Liver (tissue), 8 donors: ENCODE measurements at regions not wholly inside any gene's neighbourhood (a gene's known extent, or its start where the extent isn't known, plus 50 kb on each side); places are given as distances from the start of the nearest gene placed in this dataset.

Experiments
- DNase-seq: peaks from one replicate; pipeline ENCODE4 v3.0.0-alpha.2; 2017; ENCODE audit warnings: low spot score
- H3K27ac ChIP-seq, 2 donors: one replicate each; pipeline ENCODE4 v1.7.0; 2013; ENCODE audit warnings: inconsistent platforms in 2 of 2, low read length in 2 of 2, control low read depth in 1 of 2, low read depth in 1 of 2, mild to moderate bottlenecking in 1 of 2
- H3K27me3 ChIP-seq, 4 donors: one replicate each; pipeline versions ENCODE4 v1.6.1 to v1.7.0; 2013; ENCODE audit warnings: low read length in 3 of 4, inconsistent platforms in 1 of 4, mild to moderate bottlenecking in 1 of 4, moderate library complexity in 1 of 4; ENCODE audit not compliant: control insufficient read depth in 4 of 4, insufficient read depth in 4 of 4
- H3K36me3 ChIP-seq, 4 donors: one replicate each; pipeline versions ENCODE4 v1.6.1 to v1.7.0; 2013; ENCODE audit warnings: low read length in 3 of 4, mild to moderate bottlenecking in 3 of 4, low read depth in 1 of 4, moderate library complexity in 1 of 4; ENCODE audit not compliant: control insufficient read depth in 4 of 4, insufficient read depth in 3 of 4
- H3K4me1 ChIP-seq, 4 donors: one replicate each; pipeline versions ENCODE4 v1.6.1 to v1.7.0; 2013; ENCODE audit warnings: low read length in 3 of 4, mild to moderate bottlenecking in 3 of 4, moderate library complexity in 1 of 4; ENCODE audit not compliant: control insufficient read depth in 4 of 4, insufficient read depth in 4 of 4
- H3K4me3 ChIP-seq, 3 donors: one replicate each; pipeline versions ENCODE4 v1.6.1 to v1.7.0; 2013; ENCODE audit warnings: low read length in 3 of 3, control low read depth in 1 of 3, low read depth in 1 of 3, mild to moderate bottlenecking in 1 of 3
- H3K9ac ChIP-seq, 2 donors: one replicate each; pipeline ENCODE4 v1.7.0; 2013; ENCODE audit warnings: low read length in 2 of 2, mild to moderate bottlenecking in 2 of 2, moderate library complexity in 2 of 2, control low read depth in 1 of 2, low read depth in 1 of 2
- H3K9me3 ChIP-seq, 4 donors: one replicate each; pipeline versions ENCODE4 v1.6.1 to v1.7.0; 2013; ENCODE audit warnings: low read length in 3 of 4; ENCODE audit not compliant: control insufficient read depth in 4 of 4
- ATF3 ChIP-seq: IDR thresholded peaks from 2 replicates; pipeline ENCODE4 v1.6.1; 2016; ENCODE audit warnings: antibody characterized with exemption
- CTCF ChIP-seq: fragments of 150-350 bp; IDR thresholded peaks from 2 replicates; pipeline ENCODE4 v1.5.1; 2017; ENCODE audit warnings: improper control_type of control experiment, low read depth, low read length; ENCODE audit not compliant: missing input control
- EGR1 ChIP-seq, 2 donors: IDR thresholded peaks; 2 replicates each; pipeline ENCODE4 v1.6.1; 2016 to 2018; ENCODE audit warnings: antibody characterized with exemption in 2 of 2, low read depth in 2 of 2
- FOXA1 ChIP-seq: IDR thresholded peaks from 2 replicates; pipeline ENCODE4 v1.6.1; 2016; ENCODE audit warnings: antibody characterized with exemption
- FOXA2 ChIP-seq: IDR thresholded peaks from 2 replicates; pipeline ENCODE4 v1.6.1; 2016; ENCODE audit warnings: antibody characterized with exemption
- HNF4G ChIP-seq: IDR thresholded peaks from 2 replicates; pipeline ENCODE4 v1.6.1; 2016; ENCODE audit warnings: antibody characterized with exemption
- JUND ChIP-seq, 2 donors: IDR thresholded peaks; 2 replicates each; pipeline ENCODE4 v1.6.1; 2016; ENCODE audit warnings: antibody characterized with exemption in 2 of 2
- MAX ChIP-seq: IDR thresholded peaks from 2 replicates; pipeline ENCODE4 v1.6.1; 2016; ENCODE audit warnings: antibody characterized with exemption
- NR2F2 ChIP-seq: IDR thresholded peaks from 2 replicates; pipeline ENCODE4 v1.6.1; 2016; ENCODE audit warnings: antibody characterized with exemption
- RAD21 ChIP-seq, 2 donors: IDR thresholded peaks; 2 replicates each; pipeline ENCODE4 v1.6.1; 2016; ENCODE audit warnings: antibody characterized with exemption in 2 of 2, mild to moderate bottlenecking in 2 of 2
- REST ChIP-seq: IDR thresholded peaks from 2 replicates; pipeline ENCODE4 v1.6.1; 2016; ENCODE audit warnings: antibody characterized with exemption, mild to moderate bottlenecking
- RXRA ChIP-seq, 2 donors: IDR thresholded peaks; 2 replicates each; pipeline ENCODE4 v1.6.1; 2017 to 2018; ENCODE audit warnings: antibody characterized with exemption in 2 of 2, mild to moderate bottlenecking in 1 of 2
- SP1 ChIP-seq: IDR thresholded peaks from 2 replicates; pipeline ENCODE4 v1.6.1; 2018; ENCODE audit warnings: antibody characterized with exemption, mild to moderate bottlenecking
- YY1 ChIP-seq: IDR thresholded peaks from 2 replicates; pipeline ENCODE4 v1.6.1; 2016; ENCODE audit warnings: antibody characterized with exemption, mild to moderate bottlenecking
- ZBTB33 ChIP-seq: IDR thresholded peaks from 2 replicates; pipeline ENCODE4 v1.6.1; 2016; ENCODE audit warnings: antibody characterized with exemption
- WGBS: extraction: QIAGEN DNeasy Blood & Tissue Kit; methylation state at CpG from one replicate; pipeline ENCODE4 v1.1.7; 2013; 5-methylcytosine and 5-hydroxymethylcytosine counted together
- donor health status: healthy.
- donor health status: healthy.
- donor health status: healthy.
- donor health status: healthy.
- donor health status: healthy.

- TF ChIP-seq YY1 (no peak), ATF3 (no peak), JUND (IDR thresholded peaks at IDR 0.05) (no peak), REST (no peak), EGR1 (IDR thresholded peaks at IDR 0.05; ENCODE audit: low read depth in 2 of 2) (no peak), RAD21 (IDR thresholded peaks at IDR 0.05) (no peak), MAX (no peak), HNF4G (no peak), FOXA2 (no peak), FOXA1 (no peak), ZBTB33 (no peak), RXRA (IDR thresholded peaks at IDR 0.05) (no peak), CTCF (no peak)
- Histone ChIP-seq H3K9me3 (no peaks in the 10 kb centered on the region), H3K36me3 (no peaks in the 10 kb centered on the region), H3K27me3 (no peaks in the 10 kb centered on the region), H3K4me1 (no peaks in the 10 kb centered on the region), H3K4me3 (no peak overlapping the region), H3K27ac (no peak overlapping the region), H3K9ac (no peak overlapping the region)
- 82% methylated on average over 5 of the region's 5 CpGs for WGBS
- no peak for DNase-seq
These were observed 75.8 kb upstream of the BACH2 start for GRCh38 chr6:90372450-90372849.

- no peaks in the 10 kb centered on the region for H3K27me3 ChIP-seq
- WGBS, result 43% methylated on average over 1 of the region's 1 CpG
- TF ChIP-seq NR2F2 (no peak), HNF4G (no peak), SP1 (no peak), ZBTB33 (no peak), ATF3 (no peak)
- no peak overlapping the region for H3K9ac ChIP-seq
- H3K4me1 ChIP-seq, result peaks cover 0 to 3% (median under 1%) of the 10 kb centered on the region in 4 donors
- H3K36me3 ChIP-seq, result no peaks in the 10 kb centered on the region
- H3K27ac ChIP-seq, result no peak overlapping the region
- no peaks in the 10 kb centered on the region for H3K9me3 ChIP-seq
- no peak overlapping the region for H3K4me3 ChIP-seq
- DNase-seq, result no peak
These were observed 73.9 kb upstream of the BACH2 start for GRCh38 chr6:90370493-90370959.
